HG03565 (cell line): ENCODE measurements at regions not wholly inside any gene's neighbourhood (a gene's known extent, or its start where the extent isn't known, plus 50 kb on each side); places are given as distances from the start of the nearest gene placed in this dataset.
A peak's percentile ranks its signal among the peaks of the same experiment; 100 is the strongest.

ENCODE experiments used
- ATAC-seq: cut with Tn5 transposase; IDR thresholded peaks from one replicate; pipeline ENCODE4 v1.9.1; 2021; ENCODE audit warnings: mild to moderate bottlenecking, moderate library complexity; ENCODE audit not compliant: unreplicated experiment

DNA sequence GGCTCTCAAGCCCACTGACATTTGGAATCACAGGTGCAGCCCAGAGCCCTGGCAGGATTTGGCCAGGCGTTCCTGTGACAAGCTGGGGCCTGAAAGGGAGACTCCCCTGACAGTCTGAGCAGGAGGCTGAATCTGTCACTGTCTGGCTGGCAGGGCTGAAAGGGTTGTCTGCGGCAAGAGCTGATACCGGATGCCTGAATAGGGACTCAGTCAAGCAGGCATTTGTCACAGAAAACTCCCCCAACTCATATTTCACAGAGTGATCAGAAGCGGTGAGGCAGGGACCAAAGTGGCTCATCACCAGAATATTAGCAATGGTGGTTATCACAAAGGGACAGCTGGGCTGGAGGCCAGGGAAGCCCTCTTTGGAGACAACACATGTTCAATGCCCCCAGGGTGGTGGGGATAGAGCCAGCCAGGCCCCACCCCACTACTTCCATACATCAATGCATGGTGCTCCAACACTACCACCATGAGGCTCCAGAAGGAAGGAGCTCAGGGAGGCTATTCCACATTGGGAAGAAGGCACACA lies 295.5 kb downstream of the DTWD2 start:
- no peak for ATAC-seq

DNA sequence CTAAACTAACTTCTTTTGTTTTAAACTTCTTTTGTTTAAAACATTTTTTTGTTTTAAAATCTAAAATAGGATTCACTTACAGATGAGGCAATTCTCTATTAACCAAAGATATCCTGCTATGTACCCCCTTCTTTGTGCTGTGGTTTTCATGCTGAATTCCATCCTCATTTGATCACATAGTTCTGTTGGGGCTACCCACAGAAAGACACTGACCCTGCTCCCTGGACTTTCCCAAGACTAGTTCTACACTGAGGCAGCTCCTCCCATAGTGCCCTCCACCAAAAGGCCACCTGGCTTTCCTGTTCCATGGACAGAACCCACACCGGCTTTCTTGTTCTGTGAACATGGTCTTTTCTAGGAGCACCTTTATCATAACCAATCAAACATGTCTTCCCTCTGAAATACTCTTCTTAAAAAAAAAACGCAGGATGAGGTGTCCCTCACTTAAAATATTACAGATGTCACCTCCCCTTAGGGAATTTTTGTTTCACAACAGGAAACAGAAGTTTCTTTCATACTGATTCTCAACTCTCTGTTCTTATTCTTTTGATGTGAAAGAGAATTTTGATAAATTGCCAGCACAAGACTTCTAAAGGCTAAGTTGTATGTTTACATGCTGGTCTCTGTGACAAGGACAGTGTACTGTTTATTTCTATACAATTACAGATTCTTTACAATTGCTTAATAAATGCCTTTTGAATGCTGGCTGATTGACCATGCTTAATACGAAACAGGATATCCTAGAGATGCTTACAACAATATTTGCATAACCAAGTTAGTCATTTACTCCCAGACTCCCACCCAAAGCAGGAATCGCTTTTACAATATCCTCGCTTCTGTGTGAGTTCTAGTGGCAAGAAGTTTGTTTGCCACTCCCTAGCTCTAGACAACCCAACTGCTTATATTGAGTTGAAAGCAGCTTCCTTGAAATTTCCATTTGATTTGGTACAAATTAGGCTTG lies 300.4 kb downstream of the DTWD2 start:
- peak; percentile 42 for ATAC-seq

DNA sequence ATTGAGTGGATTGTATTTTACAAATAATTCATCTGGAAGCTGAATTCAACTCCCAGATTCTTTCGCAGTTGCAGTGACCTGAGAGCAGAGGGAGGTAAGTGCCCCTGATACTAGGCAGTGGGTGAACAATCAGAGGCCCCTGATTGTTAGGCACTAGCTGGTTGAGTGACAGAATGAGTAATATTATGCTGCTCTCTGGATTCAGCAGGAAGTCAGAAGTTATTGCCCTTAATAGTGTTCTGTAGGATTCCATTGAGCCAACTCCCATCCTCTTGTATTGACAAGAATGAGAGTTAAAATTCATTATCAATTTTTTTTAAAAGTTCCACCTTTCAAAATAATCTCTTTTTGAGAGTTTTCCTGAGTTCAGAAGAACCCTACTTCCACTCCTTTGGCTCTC lies 301.2 kb downstream of the DTWD2 start:
- no peak for ATAC-seq

DNA sequence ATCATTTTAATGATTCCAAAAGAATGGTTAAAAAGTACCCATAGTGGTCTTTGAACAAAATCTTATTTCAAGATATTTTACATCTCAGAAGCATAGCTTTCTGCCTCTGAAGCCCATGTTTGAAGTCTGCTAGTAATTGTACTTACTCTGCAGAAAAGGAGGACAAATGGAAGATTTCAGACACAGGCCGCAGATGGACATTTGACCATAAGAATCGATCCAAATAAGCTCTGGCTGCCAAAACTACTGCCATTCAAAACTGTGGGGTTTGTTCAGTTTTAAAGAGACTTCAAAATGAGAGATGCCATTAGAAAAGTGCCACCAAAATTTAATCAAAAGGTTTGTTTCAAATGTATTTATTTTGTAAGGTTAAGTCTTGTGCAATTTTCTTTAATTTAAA lies 306.7 kb downstream of the DTWD2 start:
- no peak for ATAC-seq

DNA sequence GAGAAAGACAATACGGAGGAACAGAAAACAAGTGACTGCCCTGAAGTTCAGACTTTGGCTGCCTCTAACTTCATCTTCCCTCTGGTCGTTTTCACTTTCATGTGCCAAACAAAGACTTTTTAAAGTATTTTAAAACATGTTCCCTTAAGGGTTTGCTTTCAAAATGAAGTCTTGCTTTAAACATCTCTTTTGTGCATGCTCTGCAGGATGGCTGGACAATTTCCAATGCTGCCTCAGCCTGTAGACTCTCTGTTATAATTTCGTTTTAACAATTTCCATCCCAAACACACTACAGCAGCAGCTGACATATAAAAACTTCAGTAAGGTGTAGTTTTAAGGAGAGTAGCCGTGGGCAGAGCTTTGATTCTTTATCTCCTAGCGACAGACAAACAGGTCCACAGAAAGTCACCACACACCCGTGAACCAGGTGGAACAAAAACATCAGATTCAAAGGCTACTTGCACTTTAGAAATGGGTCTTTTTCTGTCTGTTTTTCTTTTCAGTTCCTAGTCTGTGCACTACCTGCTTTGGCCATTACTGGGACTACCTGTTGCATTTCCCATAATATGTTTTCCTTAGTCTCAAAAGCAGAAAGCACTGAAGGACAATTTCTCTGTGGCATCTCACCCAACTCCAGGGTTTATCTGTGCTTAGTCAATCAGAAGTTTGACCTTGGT lies 308.9 kb downstream of the DTWD2 start:
- no peak for ATAC-seq

DNA sequence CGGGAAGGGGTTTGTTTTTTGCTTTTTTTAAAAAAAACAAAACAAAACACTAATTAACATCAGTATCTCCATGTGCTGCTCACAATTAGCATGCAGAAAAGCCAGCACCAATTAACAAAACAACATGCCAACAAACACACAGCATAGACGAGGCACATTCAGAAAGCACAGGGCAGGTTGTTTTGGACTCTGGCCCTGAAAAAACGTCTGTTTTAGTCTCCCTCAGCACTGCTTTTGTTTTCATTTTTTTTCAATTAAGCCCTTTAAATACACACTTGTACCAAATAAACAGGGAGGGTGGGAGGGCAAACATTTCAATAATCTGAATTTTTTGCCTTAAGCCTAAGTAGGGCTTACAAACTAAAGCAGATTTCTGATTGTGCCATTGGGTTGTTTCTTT lies 309.6 kb downstream of the DTWD2 start:
- ATAC-seq, result no peak

DNA sequence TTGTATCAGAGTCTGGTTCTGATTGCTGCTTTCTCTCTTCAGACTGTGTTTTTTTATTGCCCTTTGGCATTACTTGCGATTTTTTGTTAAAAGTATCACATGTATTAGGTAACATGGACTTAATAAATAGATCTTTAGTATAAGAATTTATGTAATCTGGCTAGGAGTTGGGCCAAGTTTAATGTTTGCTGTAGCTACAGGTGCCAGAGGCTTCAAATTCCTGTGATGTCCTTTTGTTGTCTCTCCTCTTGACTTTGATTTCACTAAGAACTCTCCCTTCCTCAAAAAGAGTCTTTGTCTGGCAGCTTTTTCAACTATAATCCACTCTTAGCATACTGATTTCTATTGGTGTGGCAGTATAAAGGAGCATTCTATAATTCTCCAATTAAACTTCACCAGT lies 313.1 kb downstream of the DTWD2 start:
- no peak for ATAC-seq

DNA sequence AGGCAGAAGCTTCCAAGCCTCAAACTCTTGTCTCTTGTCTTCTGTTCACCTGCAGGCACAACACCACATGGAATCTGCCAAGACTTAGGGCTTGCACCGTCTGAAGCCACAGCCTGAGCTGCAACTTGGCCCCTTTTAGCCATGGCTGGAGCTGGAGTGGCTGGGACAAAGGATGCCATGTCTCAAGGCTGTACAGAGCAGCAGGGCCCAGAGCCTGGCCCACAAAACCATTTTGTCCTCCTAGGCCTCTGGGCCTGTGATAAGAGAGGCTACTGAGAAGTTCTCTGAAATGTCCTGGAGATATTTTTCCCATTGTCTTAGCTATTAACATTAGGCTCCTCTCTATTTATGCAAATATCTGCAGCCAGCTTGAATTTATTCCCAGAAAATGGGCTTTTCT lies 330.8 kb downstream of the DTWD2 start:
- no peak for ATAC-seq

DNA sequence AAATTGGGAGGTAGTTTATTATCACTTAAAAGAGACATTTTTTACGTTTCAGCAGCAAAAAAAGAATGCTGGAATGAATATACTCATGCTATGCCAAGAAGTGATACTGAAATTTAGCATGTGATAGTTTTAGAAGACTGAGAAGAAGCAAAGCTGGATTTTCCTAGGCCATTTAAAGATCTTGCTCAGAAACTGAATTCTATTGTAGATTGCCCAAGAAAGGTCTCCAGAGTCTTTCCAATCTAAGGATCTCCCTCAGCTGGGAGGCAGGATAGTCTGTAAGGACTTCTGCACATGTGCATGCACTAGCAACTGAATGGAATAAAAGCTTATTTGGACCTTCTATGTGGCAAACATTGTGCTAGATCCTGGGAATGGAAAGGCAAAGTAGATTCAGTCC lies 334.5 kb downstream of the DTWD2 start:
- no peak for ATAC-seq

DNA sequence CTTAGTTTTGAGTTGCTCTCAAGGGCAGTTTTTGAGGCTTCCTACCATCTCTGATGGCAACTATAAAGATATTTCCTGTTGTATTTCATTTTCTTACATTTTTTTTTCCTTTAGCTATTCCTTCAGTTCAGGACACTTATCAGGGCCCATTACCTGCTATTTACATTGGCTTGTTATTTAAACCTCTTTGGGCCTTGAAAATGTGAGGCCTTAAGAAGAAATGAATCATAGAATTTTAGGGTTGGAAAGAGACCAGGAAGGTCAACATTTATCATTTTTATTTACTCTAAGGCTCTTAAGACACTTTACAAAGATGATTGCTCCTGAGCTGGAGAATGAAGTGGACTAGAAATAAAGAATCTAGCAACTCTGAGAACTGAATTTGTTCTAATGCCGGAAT lies 335.2 kb downstream of the DTWD2 start:
- no peak for ATAC-seq

DNA sequence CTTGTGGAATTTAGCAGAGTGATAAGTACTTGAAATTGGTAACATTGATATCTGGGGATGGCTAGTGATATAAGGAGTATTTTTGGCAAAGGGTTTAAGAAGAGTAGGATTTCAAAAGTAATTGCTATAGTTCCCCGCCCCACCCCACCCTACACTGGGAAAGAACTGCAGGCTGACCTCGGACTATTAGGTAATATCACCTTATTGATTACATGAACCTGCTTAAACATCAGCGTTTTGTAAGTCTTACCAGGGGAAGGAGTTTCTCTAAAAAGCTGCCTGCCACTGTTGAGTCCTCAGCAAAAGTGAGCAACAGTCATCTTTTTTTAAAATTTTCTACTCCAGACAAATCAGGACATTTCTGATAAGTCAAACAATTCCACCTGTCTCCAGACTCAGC lies 337.3 kb downstream of the DTWD2 start:
- no peak for ATAC-seq

DNA sequence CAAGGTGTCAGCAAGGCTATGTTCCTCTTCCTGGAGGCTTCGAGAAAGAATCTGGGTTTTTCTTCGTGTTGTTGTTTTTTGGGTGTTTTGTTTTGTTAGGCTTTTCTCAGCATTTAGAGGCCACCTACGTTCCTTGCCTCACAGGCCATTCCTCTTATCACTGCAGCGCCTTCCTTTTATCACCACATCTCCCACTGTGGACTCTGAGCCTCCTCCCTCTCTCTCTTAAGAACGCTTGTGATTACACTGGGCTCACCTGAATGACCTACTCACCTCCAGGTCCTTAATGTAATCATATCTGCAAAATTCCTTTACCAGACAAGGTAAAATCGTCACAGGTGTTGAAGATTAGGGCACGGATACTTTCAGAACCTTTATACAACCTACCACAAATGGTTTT lies 340.8 kb downstream of the DTWD2 start:
- no peak for ATAC-seq

DNA sequence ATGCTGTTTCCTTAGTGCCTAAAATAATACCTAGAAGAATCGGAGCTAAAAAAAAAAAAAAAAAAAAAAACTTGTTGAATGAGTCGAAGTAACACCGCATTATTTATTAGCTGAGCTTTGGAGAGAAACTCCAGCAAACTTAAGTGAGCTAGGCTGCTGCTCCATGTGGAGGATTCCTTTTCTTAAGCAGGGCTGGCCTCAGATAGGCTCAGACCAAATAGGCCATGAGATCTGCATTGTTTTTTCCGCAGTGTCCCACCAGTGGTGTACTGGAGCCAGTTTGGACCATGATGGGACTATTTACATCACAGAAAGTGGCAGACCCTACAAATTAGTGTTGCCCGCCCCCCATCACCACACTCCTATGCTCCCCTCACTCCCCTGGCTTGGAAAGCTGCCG lies 341.4 kb downstream of the DTWD2 start:
- no peak for ATAC-seq

DNA sequence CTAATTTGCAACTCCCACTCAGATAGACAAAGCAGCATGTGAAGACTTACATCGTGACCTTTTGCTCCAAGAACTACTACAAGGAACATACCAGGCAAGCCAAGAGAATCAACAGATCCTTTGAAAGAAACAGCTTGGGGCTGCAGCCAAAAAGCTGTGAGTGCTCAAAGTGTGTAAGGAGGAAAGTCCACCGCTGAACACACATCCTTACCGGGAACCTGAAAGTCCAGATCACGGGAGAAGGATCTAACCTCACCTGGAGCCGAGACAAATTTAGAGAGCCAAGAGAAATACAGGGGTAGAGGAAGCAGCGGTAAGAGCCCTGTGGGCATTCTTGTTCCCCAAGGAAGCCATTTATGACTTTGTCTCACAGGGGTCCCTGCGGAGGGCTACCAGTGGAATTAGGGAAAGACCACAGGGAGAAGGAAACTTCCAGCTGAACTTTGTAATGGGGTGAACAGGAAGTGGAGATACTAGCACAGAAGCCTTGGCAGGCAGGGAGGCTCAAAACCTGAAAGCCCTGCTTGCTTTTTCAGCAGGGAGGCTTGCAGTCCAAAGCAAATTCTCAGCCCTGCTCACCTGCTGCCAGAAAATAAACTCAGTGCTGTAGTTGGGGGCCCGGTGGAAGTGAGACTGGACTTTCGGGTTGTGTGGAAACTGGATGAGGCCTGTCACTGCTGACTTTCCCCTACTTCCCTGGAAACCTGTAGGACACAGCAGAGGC lies 350.2 kb downstream of the DTWD2 start:
- ATAC-seq, result no peak

DNA sequence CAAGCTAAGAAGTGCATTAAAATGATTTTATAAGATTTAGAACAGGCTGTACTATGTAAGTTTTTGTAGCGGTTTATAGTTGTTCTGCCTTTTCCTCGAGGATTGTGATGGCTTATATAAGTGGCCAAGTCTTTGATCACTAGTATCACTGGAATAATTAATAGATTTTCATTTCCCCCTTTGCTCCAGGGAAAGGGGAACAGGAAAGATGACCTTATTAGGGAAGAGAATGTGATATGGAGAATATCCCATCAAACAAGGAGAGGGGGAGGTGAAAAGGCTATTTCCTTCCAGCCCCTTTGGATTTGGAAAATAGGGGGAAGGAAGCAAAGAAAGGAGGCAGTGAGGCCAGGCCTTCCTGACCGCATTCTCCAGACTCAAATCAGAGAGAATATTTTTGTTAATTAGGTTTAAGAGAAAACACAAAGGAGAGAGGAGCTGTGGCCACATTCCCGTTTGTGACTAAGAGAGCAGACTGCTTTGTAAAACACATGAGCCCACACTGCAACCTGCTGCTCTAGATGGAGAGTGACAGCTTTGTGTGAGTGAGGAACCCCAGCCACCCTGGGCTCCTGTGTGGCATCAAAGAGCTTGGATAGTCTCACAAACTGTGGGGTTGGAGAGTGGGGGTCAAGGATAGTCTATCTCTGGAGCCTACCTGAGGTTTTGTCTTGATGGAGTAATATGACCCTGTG lies 359.5 kb downstream of the DTWD2 start:
- ATAC-seq, result no peak

DNA sequence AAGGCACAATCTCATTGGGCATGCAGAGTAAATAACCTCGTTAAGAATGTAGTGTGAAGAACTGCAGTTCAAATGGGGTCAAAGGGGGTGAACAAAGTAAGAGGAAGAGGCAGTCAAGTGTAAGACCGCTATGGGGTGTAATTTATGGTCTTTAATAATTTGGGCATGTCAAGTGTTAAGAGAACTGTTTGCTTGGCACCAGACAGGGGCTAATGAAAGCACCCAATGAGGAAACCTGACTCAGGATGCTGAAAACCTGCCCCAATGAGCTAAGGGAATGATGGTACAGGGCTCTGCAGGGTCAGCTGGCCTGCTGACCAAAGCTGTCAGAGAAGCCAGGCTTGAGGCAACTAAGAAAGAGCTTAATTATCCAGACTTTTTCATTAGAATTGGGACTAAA lies 368.1 kb downstream of the DTWD2 start:
- ATAC-seq, result no peak

DNA sequence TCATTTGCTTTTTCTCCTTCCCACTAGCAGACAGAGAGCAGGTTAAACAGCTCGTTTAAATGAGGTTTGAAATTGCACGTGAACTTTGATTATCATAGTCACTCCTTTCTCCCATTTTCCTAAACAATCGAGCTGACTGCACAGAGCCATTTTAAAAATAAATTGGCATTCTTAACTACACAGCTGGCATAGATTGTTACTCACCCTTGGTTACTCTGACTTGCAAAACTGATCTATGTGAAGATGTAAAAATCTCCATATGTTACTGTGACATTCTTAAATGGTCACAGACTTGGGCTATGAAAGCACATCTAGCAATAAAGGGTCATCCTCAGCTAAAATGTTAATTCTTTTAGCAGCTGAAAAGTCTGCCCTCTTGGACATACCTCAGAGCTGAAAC lies 368.5 kb downstream of the DTWD2 start:
- ATAC-seq, result no peak

DNA sequence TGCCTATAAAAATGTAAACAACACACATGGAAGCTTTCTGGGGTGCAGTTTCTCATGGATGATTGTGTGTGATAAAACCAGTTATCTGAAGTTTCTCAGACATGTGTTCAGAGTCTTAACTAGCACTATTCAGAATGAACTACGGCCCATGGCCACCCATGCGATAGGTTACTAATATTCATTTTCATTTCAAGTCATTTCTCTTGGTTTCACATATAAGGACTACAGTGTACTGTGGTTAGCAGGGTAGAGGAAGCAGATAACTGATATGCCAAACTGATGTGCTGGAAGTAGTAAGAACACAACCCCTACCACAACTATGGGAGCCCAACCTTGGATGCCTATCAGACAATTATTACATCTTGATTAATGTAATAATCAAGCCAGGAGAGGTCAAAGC lies 372.1 kb downstream of the DTWD2 start:
- ATAC-seq, result peak; percentile 60

DNA sequence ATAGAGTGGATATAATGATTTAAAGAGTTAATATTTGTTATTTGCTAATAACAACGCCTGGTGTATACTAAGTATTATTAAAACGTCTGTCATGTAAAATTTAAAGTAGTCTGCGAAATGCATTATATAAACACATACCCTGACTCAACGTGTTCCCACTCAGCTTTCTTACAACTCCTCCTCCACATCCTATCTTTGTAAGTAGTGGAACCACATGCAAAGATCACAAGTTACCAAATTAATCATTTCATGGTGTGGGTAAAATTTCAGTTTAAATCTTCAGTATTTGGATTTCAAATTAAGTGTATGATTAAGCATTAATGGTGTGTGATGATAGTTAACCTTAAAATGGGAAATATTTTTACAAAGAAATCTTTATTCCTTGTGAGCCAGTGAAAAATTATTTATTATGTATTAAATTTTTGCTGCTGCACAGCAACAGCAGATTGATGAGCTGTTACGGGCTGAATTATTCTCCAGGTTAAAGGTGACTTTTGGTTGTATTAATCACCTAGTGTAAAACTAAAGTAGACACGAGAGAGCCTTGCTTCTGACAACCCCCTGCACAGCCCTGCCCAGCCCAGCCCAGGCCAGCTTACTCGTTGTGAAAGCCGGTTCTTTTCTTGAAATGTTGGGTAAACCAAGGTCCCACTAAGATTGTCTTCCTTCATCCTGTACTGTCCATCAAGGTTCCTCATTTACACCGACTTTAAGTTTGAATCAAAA lies 373.5 kb downstream of the DTWD2 start:
- no peak for ATAC-seq

DNA sequence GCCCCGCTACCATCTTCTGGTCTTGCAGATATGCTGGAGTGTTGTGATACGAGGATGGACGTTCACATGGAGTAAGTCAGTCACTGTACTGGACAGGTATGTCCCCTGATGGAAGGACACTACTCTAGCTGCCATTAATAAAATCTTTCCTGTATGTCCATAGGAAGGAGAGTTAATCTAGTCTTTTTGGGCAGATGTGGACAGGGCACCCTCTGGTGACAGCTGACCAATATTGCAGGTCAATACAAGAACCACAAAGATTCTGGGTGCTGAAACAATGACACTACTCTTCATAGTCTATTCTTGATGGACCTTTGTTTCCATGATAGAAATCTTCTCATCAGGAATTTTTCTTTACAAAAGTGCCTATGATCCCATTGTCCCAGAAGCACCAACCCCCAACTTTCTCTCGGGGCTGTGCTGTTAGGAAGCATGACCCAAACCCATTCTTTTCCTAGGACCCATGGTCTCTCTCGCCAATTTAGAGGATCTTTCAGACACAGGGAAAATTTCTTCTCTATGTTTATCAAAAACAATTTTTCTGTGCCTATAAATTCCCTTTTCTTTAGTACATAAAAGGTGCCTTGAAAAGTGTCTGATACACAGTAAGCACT lies 376.9 kb downstream of the DTWD2 start:
- ATAC-seq, result no peak
